NB4 (cell line): ENCODE measurements at regions not wholly inside any gene's neighbourhood (a gene's known extent, or its start where the extent isn't known, plus 50 kb on each side); places are given as distances from the start of the nearest gene placed in this dataset.

Experiments
- CTCF ChIP-seq: IDR thresholded peaks from one replicate; pipeline ENCODE4 v1.5.1; 2012; ENCODE audit warnings: low read depth, low read length
- POLR2A ChIP-seq: IDR thresholded peaks from 2 replicates; pipeline ENCODE4 v1.6.1; 2011; ENCODE audit warnings: mild to moderate bottlenecking; ENCODE audit not compliant: insufficient read length; ENCODE audit errors: extremely low read depth

DNA sequence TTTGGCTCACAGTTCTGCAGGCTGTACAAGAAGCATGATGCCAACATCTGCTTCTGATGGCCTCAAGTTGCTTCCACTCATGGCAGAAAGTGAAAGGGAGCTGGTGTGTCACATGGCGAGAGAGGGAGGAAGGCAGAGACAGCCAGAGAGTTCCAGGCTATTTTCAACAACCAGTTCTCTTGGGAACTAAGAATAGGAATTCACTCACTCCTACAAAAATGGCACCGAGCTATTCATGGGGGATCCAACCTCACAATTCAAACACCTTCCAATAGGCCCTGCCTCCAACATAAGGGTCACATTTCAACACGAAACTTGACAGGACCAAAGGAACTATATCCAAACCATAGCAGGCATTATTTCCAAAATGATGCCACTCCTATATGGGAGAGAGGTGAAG, 299.5 kb upstream of the TGFBR2 start:
- TF ChIP-seq CTCF (no peak), POLR2A (no peak)
